ENCODE measurements at regions not wholly inside any gene's neighbourhood (a gene's known extent, or its start where the extent isn't known, plus 50 kb on each side); places are given as distances from the start of the nearest gene placed in this dataset.

DNA sequence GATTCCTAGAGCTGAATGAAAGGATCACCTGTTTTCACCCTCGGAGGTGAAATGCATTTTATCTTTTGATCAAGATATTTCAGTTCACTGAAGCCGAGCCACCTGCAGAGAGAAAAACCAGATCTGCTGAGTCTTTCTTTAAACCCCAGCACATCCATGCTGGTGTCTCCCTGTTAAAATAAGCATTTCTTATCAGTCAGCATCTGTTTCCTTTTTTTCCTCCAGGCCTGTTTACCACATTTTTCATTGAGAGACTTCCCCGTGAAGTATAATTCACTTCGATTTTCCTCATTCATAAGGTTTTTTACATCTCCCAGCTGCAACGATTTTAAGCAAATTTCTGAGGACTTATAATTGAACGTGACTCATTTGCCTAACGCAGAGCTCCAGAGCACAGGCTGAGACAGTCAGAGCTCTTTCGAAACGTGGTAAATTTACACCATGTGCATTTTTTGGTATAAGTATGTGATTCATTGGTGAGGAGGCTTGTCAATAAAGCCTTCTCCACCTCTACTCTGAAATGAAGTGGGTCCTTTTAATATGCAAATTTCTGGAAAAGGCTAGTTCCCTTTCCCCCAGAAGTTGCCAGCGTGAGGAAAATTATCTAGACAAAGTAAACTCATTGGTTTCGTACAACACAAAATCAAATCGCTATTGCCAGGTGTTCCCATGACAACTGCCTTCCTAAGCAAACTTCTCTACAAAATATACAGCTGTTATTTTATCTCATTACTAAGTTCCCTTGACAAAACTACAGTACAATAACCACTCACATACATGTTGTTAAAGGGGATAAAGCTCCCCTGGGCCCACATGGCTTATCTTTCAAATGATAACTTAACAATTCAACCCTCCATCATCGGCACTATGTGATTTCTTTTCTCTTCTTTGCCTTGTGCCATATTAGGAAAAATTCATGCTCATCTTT, 374.8 kb upstream of the AKR1E2 start:
- TF ChIP-seq, protein P1, sequence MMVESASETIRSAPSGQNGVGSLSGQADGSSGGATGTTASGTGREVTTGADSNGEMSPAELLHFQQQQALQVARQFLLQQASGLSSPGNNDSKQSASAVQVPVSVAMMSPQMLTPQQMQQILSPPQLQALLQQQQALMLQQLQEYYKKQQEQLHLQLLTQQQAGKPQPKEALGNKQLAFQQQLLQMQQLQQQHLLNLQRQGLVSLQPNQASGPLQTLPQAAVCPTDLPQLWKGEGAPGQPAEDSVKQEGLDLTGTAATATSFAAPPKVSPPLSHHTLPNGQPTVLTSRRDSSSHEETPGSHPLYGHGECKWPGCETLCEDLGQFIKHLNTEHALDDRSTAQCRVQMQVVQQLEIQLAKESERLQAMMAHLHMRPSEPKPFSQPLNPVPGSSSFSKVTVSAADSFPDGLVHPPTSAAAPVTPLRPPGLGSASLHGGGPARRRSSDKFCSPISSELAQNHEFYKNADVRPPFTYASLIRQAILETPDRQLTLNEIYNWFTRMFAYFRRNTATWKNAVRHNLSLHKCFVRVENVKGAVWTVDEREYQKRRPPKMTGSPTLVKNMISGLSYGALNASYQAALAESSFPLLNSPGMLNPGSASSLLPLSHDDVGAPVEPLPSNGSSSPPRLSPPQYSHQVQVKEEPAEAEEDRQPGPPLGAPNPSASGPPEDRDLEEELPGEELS (CRISPR knock-in tag; IDR thresholded peaks at IDR 0.05; ENCODE audit: borderline replicate concordance) = no peak
- TF ChIP-seq, protein P2, sequence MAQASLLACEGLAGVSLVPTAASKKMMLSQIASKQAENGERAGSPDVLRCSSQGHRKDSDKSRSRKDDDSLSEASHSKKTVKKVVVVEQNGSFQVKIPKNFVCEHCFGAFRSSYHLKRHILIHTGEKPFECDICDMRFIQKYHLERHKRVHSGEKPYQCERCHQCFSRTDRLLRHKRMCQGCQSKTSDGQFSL (CRISPR knock-in tag; IDR thresholded peaks at IDR 0.05) = no peak
- TF ChIP-seq, protein P2 (tag; IDR thresholded peaks at IDR 0.05) = no peak
- no peak for TF ChIP-seq ZZZ3 (IDR thresholded peaks at IDR 0.05)
- TF ChIP-seq LEF1 (IDR thresholded peaks at IDR 0.05) = no peak
- no peak for TF ChIP-seq SNRNP70 (optimal IDR thresholded peaks at IDR 0.05; ENCODE audit: low read depth, low read length)
- no peak for TF ChIP-seq GABPB1 (CRISPR knock-in tag; IDR thresholded peaks at IDR 0.05)
- TF ChIP-seq ZNF140 (CRISPR knock-in tag; IDR thresholded peaks at IDR 0.05) = no peak
- TF ChIP-seq, protein P3, sequence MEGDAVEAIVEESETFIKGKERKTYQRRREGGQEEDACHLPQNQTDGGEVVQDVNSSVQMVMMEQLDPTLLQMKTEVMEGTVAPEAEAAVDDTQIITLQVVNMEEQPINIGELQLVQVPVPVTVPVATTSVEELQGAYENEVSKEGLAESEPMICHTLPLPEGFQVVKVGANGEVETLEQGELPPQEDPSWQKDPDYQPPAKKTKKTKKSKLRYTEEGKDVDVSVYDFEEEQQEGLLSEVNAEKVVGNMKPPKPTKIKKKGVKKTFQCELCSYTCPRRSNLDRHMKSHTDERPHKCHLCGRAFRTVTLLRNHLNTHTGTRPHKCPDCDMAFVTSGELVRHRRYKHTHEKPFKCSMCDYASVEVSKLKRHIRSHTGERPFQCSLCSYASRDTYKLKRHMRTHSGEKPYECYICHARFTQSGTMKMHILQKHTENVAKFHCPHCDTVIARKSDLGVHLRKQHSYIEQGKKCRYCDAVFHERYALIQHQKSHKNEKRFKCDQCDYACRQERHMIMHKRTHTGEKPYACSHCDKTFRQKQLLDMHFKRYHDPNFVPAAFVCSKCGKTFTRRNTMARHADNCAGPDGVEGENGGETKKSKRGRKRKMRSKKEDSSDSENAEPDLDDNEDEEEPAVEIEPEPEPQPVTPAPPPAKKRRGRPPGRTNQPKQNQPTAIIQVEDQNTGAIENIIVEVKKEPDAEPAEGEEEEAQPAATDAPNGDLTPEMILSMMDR (IDR thresholded peaks at IDR 0.05 in 2 of 3, conservative IDR thresholded peaks at IDR 0.05 in 1 of 3; ENCODE audit: insufficient read depth in 2 of 3, low read depth in 1 of 3, low read length in 3 of 3) = no peak
- no peak for TF ChIP-seq YY1 (IDR thresholded peaks at IDR 0.05; ENCODE audit: borderline replicate concordance in 1 of 3, control insufficient read depth in 1 of 3, extremely low read depth in 1 of 3, insufficient read depth in 3 of 3, insufficient read length in 1 of 3, insufficient replicate concordance in 2 of 3, low read depth in 1 of 3, low read length in 2 of 3)
- TF ChIP-seq, protein P4, sequence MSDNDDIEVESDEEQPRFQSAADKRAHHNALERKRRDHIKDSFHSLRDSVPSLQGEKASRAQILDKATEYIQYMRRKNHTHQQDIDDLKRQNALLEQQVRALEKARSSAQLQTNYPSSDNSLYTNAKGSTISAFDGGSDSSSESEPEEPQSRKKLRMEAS (CRISPR knock-in tag; IDR thresholded peaks at IDR 0.05) = no peak
- no peak for TF ChIP-seq CHD4 (IDR thresholded peaks at IDR 0.05; ENCODE audit: insufficient read depth, insufficient replicate concordance, low read depth, low read length, poor library complexity, severe bottlenecking)
- no peak for TF ChIP-seq SP1 (CRISPR knock-in tag; IDR thresholded peaks at IDR 0.05)

Data from K562 (cell line).